ENCODE measurements at regions not wholly inside any gene's neighbourhood (a gene's known extent, or its start where the extent isn't known, plus 50 kb on each side); places are given as distances from the start of the nearest gene placed in this dataset.

DNA sequence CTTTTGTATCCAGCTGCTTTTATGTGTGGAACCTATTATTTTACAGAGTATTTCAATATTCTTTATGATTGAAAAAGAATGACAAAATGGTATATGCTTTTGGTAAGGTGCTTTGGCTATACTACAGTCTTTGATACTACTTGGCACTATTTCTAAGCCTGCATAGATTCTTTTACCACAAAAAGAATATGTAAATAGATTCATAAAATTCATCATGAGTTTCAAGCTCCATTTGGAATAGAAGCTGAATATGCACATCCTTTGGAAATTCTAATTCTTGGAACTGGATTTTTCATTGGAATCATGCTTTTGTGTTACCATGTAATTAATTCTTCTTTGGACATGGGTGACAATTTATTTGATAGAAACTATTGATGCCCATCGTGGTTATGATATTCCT lies 60.2 kb upstream of the SYTL5 start:
- TF ChIP-seq, protein P1, sequence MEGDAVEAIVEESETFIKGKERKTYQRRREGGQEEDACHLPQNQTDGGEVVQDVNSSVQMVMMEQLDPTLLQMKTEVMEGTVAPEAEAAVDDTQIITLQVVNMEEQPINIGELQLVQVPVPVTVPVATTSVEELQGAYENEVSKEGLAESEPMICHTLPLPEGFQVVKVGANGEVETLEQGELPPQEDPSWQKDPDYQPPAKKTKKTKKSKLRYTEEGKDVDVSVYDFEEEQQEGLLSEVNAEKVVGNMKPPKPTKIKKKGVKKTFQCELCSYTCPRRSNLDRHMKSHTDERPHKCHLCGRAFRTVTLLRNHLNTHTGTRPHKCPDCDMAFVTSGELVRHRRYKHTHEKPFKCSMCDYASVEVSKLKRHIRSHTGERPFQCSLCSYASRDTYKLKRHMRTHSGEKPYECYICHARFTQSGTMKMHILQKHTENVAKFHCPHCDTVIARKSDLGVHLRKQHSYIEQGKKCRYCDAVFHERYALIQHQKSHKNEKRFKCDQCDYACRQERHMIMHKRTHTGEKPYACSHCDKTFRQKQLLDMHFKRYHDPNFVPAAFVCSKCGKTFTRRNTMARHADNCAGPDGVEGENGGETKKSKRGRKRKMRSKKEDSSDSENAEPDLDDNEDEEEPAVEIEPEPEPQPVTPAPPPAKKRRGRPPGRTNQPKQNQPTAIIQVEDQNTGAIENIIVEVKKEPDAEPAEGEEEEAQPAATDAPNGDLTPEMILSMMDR (IDR thresholded peaks at IDR 0.05): no peak
- TF ChIP-seq POLR2A (IDR thresholded peaks at IDR 0.05): no peak

Measured in thyroid gland (tissue), 4 donors.